Karpas-422 (cell line): ENCODE measurements at regions not wholly inside any gene's neighbourhood (a gene's known extent, or its start where the extent isn't known, plus 50 kb on each side); places are given as distances from the start of the nearest gene placed in this dataset.

Source experiments
- DNase-seq: peaks from one replicate; pipeline ENCODE4 v3.0.0-alpha.2; 2015
- H2AFZ ChIP-seq: fragments of 200-600 bp; sonication (generic); 2 replicates; pipeline ENCODE4 v1.6.1; 2014; ENCODE audit warnings: antibody characterized with exemption, low read length, mixed read lengths
- H3K27ac ChIP-seq: fragments of 200-600 bp; sonication (generic); 2 replicates; pipeline ENCODE4 v1.5.1; 2014; ENCODE audit warnings: mild to moderate bottlenecking, low read length, moderate library complexity
- H3K27me3 ChIP-seq: fragments of 200-600 bp; sonication (generic); 2 replicates; pipeline ENCODE4 v1.6.1; 2014; ENCODE audit warnings: low read length, mixed read lengths
- H3K36me3 ChIP-seq: fragments of 200-600 bp; sonication (generic); 2 replicates; pipeline ENCODE4 v1.6.1; 2014; ENCODE audit warnings: low read length, mixed read lengths; ENCODE audit not compliant: insufficient read depth
- H3K4me1 ChIP-seq: fragments of 200-600 bp; sonication (generic); 2 replicates; pipeline ENCODE4 v1.6.1; 2014; ENCODE audit warnings: mild to moderate bottlenecking, low read length, mixed read lengths
- H3K4me2 ChIP-seq: fragments of 200-600 bp; sonication (generic); 2 replicates; pipeline ENCODE4 v1.6.1; 2014; ENCODE audit warnings: low read length, low read depth, mild to moderate bottlenecking; ENCODE audit not compliant: poor library complexity, severe bottlenecking
- H3K4me3 ChIP-seq: fragments of 200-600 bp; sonication (generic); 2 replicates; pipeline ENCODE4 v1.5.1; 2014; ENCODE audit warnings: mild to moderate bottlenecking, antibody characterized with exemption, low read length, mixed read lengths
- H3K79me2 ChIP-seq: fragments of 200-600 bp; sonication (generic); 2 replicates; pipeline ENCODE4 v1.6.1; 2014; ENCODE audit warnings: mild to moderate bottlenecking, low read length, mixed read lengths
- H3K9ac ChIP-seq: fragments of 200-600 bp; sonication (generic); 2 replicates; pipeline ENCODE4 v1.6.0; 2014; ENCODE audit warnings: low read length
- H3K9me2 ChIP-seq: fragments of 200-600 bp; sonication (generic), shearing (Covaris generic); replicated peaks from 2 replicates; pipeline ENCODE4 v1.6.0; 2014; ENCODE audit warnings: mild to moderate bottlenecking, low read length, moderate library complexity; ENCODE audit not compliant: insufficient read depth
- H3K9me3 ChIP-seq: fragments of 300-700, 200-600 bp; sonication (generic); 2 replicates; pipeline ENCODE4 v1.6.1; 2014; ENCODE audit warnings: low read length, mixed read lengths
- H4K20me1 ChIP-seq: fragments of 200-600 bp; sonication (generic); 2 replicates; pipeline ENCODE4 v1.6.1; 2014; ENCODE audit warnings: mild to moderate bottlenecking, antibody characterized with exemption, low read length, low read depth; ENCODE audit not compliant: insufficient read depth

- no peaks in the 10 kb centered on the region for H3K36me3 ChIP-seq
- H3K4me1 ChIP-seq = no peaks in the 10 kb centered on the region
- no peaks in the 10 kb centered on the region for H4K20me1 ChIP-seq
- no peaks in the 10 kb centered on the region for H3K9me2 ChIP-seq
- no peak overlapping the region for H3K9ac ChIP-seq
- no peaks in the 10 kb centered on the region for H3K9me3 ChIP-seq
- H3K4me2 ChIP-seq = no peak overlapping the region
- no peak overlapping the region for H2AFZ ChIP-seq
- no peak overlapping the region for H3K27ac ChIP-seq
- H3K27me3 ChIP-seq = no peaks in the 10 kb centered on the region
- H3K4me3 ChIP-seq = no peak overlapping the region
- H3K79me2 ChIP-seq = no peaks in the 10 kb centered on the region
- DNase-seq = no peak
Measured at GRCh38 chr3:193948459-193948858, 187.5 kb upstream of the HES1 start.

GRCh38 chr3:193951859-193952258 lies 184.1 kb upstream of the HES1 start:
- Histone ChIP-seq H3K27me3 (peaks cover 3% of the 10 kb centered on the region; the same call in 1 of the 2 replicates), H3K79me2 (no peaks in the 10 kb centered on the region), H3K4me2 (no peak overlapping the region), H3K36me3 (no peaks in the 10 kb centered on the region), H3K9me2 (no peaks in the 10 kb centered on the region), H3K9ac (no peak overlapping the region), H3K9me3 (no peaks in the 10 kb centered on the region; the same call in 1 of the 2 replicates), H2AFZ (no peak overlapping the region), H3K4me3 (no peak overlapping the region), H4K20me1 (no peaks in the 10 kb centered on the region), H3K27ac (no peak overlapping the region), H3K4me1 (no peaks in the 10 kb centered on the region)
- no peak for DNase-seq

GRCh38 chr3:193954752-193955151 lies 181.2 kb upstream of the HES1 start:
- H4K20me1 ChIP-seq = no peaks in the 10 kb centered on the region

GRCh38 chr3:193955719-193956118 lies 180.2 kb upstream of the HES1 start:
- no peaks in the 10 kb centered on the region for H3K4me1 ChIP-seq
- no peak overlapping the region for H3K27ac ChIP-seq
- no peaks in the 10 kb centered on the region for H4K20me1 ChIP-seq

More at GRCh38 chr3:193954752-193955151, 181.2 kb upstream of the HES1 start:
- Histone ChIP-seq H3K36me3 (no peaks in the 10 kb centered on the region), H3K4me2 (no peak overlapping the region), H3K9ac (no peak overlapping the region), H3K9me3 (no peaks in the 10 kb centered on the region; the same call in 1 of the 2 replicates), H3K27ac (no peak overlapping the region), H3K4me1 (no peaks in the 10 kb centered on the region), H3K27me3 (peaks cover 3% of the 10 kb centered on the region; the same call in 1 of the 2 replicates), H2AFZ (no peak overlapping the region), H3K79me2 (no peaks in the 10 kb centered on the region), H3K4me3 (no peak overlapping the region), H3K9me2 (no peaks in the 10 kb centered on the region)
- DNase-seq = no peak

GRCh38 chr3:193959861-193960260 lies 176.1 kb upstream of the HES1 start:
- Histone ChIP-seq H3K9ac (no peak overlapping the region), H3K4me1 (peaks cover 4% of the 10 kb centered on the region; the same call in 1 of the 2 replicates), H3K79me2 (no peaks in the 10 kb centered on the region), H3K27me3 (peaks cover 3% of the 10 kb centered on the region; the same call in 1 of the 2 replicates), H3K36me3 (no peaks in the 10 kb centered on the region), H3K9me3 (no peaks in the 10 kb centered on the region; the same call in 1 of the 2 replicates), H3K27ac (no peak overlapping the region), H2AFZ (no peak overlapping the region), H3K4me3 (no peak overlapping the region), H3K4me2 (no peak overlapping the region), H4K20me1 (no peaks in the 10 kb centered on the region), H3K9me2 (no peaks in the 10 kb centered on the region)
- no peak for DNase-seq

More at GRCh38 chr3:193955719-193956118, 180.2 kb upstream of the HES1 start:
- Histone ChIP-seq H3K9me2 (no peaks in the 10 kb centered on the region), H3K4me2 (no peak overlapping the region), H3K27me3 (peaks cover 3% of the 10 kb centered on the region; the same call in 1 of the 2 replicates), H3K79me2 (no peaks in the 10 kb centered on the region), H3K9me3 (no peaks in the 10 kb centered on the region; the same call in 1 of the 2 replicates), H3K36me3 (no peaks in the 10 kb centered on the region), H2AFZ (no peak overlapping the region), H3K4me3 (no peak overlapping the region), H3K9ac (no peak overlapping the region)
- no peak for DNase-seq

GRCh38 chr3:193960487-193961274 lies 175.3 kb upstream of the HES1 start:
- Histone ChIP-seq H3K4me1 (peaks cover 4% of the 10 kb centered on the region; the same call in 1 of the 2 replicates), H3K4me3 (no peak overlapping the region), H3K27me3 (no peaks in the 10 kb centered on the region; the same call in 1 of the 2 replicates), H3K9ac (no peak overlapping the region), H3K9me3 (no peaks in the 10 kb centered on the region; the same call in 1 of the 2 replicates), H4K20me1 (no peaks in the 10 kb centered on the region), H3K36me3 (no peaks in the 10 kb centered on the region), H2AFZ (no peak overlapping the region), H3K4me2 (no peak overlapping the region), H3K9me2 (no peaks in the 10 kb centered on the region), H3K27ac (no peak overlapping the region), H3K79me2 (no peaks in the 10 kb centered on the region)
- no peak for DNase-seq

- Histone ChIP-seq H3K4me2 (no peak overlapping the region), H2AFZ (no peak overlapping the region), H4K20me1 (no peaks in the 10 kb centered on the region), H3K9ac (no peak overlapping the region), H3K9me3 (no peaks in the 10 kb centered on the region), H3K79me2 (no peaks in the 10 kb centered on the region), H3K36me3 (no peaks in the 10 kb centered on the region), H3K4me1 (peaks cover 4% of the 10 kb centered on the region; the same call in 1 of the 2 replicates), H3K27ac (no peak overlapping the region), H3K4me3 (no peak overlapping the region), H3K9me2 (no peaks in the 10 kb centered on the region), H3K27me3 (no peaks in the 10 kb centered on the region)
- no peak for DNase-seq
Measured at GRCh38 chr3:193962986-193963685, 172.8 kb upstream of the HES1 start.

GRCh38 chr3:193963808-193964516 lies 172.0 kb upstream of the HES1 start:
- Histone ChIP-seq H3K79me2 (no peaks in the 10 kb centered on the region), H3K4me3 (no peak overlapping the region), H3K4me1 (peaks cover 4% of the 10 kb centered on the region; the same call in 1 of the 2 replicates), H2AFZ (no peak overlapping the region), H3K9me2 (no peaks in the 10 kb centered on the region), H3K9ac (no peak overlapping the region), H3K27ac (no peak overlapping the region), H3K27me3 (no peaks in the 10 kb centered on the region), H3K4me2 (no peak overlapping the region), H3K36me3 (no peaks in the 10 kb centered on the region), H3K9me3 (no peaks in the 10 kb centered on the region), H4K20me1 (no peaks in the 10 kb centered on the region)
- no peak for DNase-seq
